ENCODE measurements at regions not wholly inside any gene's neighbourhood (a gene's known extent, or its start where the extent isn't known, plus 50 kb on each side); places are given as distances from the start of the nearest gene placed in this dataset.

GRCh38 chr9:2299843-2300205 lies 284.7 kb downstream of the SMARCA2 start:
- in situ Hi-C loops (cut with MboI; ENCODE audit: low sequenced_read_pairs), result no loop called here

More at GRCh38 chr9:2299843-2300205, 284.7 kb downstream of the SMARCA2 start:
- H3K9ac ChIP-seq (ENCODE audit: low read depth, low read length), result no peak overlapping the region
- DNase-seq (no peak), ATAC-seq (ENCODE audit: low read depth) (no peak)
- no peak overlapping the region for H2BK120ac ChIP-seq (ENCODE audit: low read depth, low read length)
- no peaks in the 10 kb centered on the region for H3K9me1 ChIP-seq (ENCODE audit: insufficient read depth, low read length)
- H3K14ac ChIP-seq (replicated peaks; ENCODE audit: low read depth, low read length), result no peak overlapping the region
- no peak overlapping the region for H4K91ac ChIP-seq (ENCODE audit: insufficient read depth, low read depth, low read length)
- TF ChIP-seq MAZ (IDR thresholded peaks at IDR 0.05; ENCODE audit: borderline replicate concordance, low read depth, low read length) (no peak), CEBPB (IDR thresholded peaks at IDR 0.05; ENCODE audit: low read depth, low read length) (no peak), RCOR1 (IDR thresholded peaks at IDR 0.05; ENCODE audit: insufficient replicate concordance, low read length) (no peak), RFX5 (IDR thresholded peaks at IDR 0.05; ENCODE audit: low read depth, low read length) (no peak), MXI1 (IDR thresholded peaks at IDR 0.05; ENCODE audit: borderline replicate concordance, low read depth, low read length) (no peak), POLR2A (IDR thresholded peaks at IDR 0.05; ENCODE audit: low read depth, low read length) (no peak), NFE2L2 (IDR thresholded peaks at IDR 0.05; ENCODE audit: low read depth, low read length) (no peak), CHD1 (IDR thresholded peaks at IDR 0.05; ENCODE audit: low read depth, low read length) (no peak), MAFK (IDR thresholded peaks at IDR 0.05; ENCODE audit: low read depth, low read length) (no peak), SMC3 (IDR thresholded peaks at IDR 0.05; ENCODE audit: low read depth, low read length) (no peak), USF2 (IDR thresholded peaks at IDR 0.05; ENCODE audit: low read depth, low read length) (no peak), BHLHE40 (IDR thresholded peaks at IDR 0.05; ENCODE audit: low read depth, low read length) (no peak), FOS (IDR thresholded peaks at IDR 0.05; ENCODE audit: low read depth, low read length) (no peak), RAD21 (IDR thresholded peaks at IDR 0.05; ENCODE audit: low read length) (no peak), ELK1 (IDR thresholded peaks at IDR 0.05; ENCODE audit: borderline replicate concordance, low read depth, low read length) (no peak)
- H3K4me3 ChIP-seq (ENCODE audit: insufficient read depth, low read depth, low read length), result no peak overlapping the region
- no peaks in the 10 kb centered on the region for H3K27me3 ChIP-seq (ENCODE audit: control insufficient read depth, insufficient read depth, low read length)
- no peaks in the 10 kb centered on the region; the same call in 1 of the 2 replicates for H3K9me3 ChIP-seq (ENCODE audit: control insufficient read depth, insufficient read depth, low read length)
- ChIA-PET POLR2A (ENCODE audit: unreplicated experiment) (no interaction called here), CTCF (no interaction called here)
- no peaks in the 10 kb centered on the region for H3K79me1 ChIP-seq (ENCODE audit: low read depth in 1 of 2, low read length in 2 of 2)
- BruUV-seq (replicated peaks), result no TSS peak
- no peak overlapping the region for H4K5ac ChIP-seq (ENCODE audit: low read depth, low read length)
- no peak overlapping the region for H2AFZ ChIP-seq (replicated peaks; ENCODE audit: low read length, poor library complexity)
- no peak overlapping the region for H4K8ac ChIP-seq (ENCODE audit: low read depth in 2 of 2, low read length in 2 of 2)
- H2BK5ac ChIP-seq (ENCODE audit: low read depth, low read length, poor library complexity, severe bottlenecking), result no peak overlapping the region
- H3K36me3 ChIP-seq (ENCODE audit: control insufficient read depth, insufficient read depth, low read length), result no peaks in the 10 kb centered on the region
- no peak overlapping the region for H2BK20ac ChIP-seq (ENCODE audit: low read depth, low read length)
- no peak overlapping the region for H2AK9ac ChIP-seq (replicated peaks; ENCODE audit: low read depth, low read length, poor library complexity)
- no peak overlapping the region for H3K18ac ChIP-seq (ENCODE audit: low read depth, low read length)
- no peak overlapping the region for H3K4me2 ChIP-seq (ENCODE audit: low read depth, low read length)
- no peaks in the 10 kb centered on the region for H4K20me1 ChIP-seq (ENCODE audit: insufficient read depth, low read length)
- H3K23ac ChIP-seq (ENCODE audit: low read depth, low read length), result no peak overlapping the region
- dilution Hi-C loops (cut with HindIII; ENCODE audit: low sequenced_read_pairs, unreplicated experiment), result no loop called here
- no peaks in the 10 kb centered on the region; the same call in 1 of the 2 replicates for H3K4me1 ChIP-seq (ENCODE audit: control insufficient read depth, insufficient read depth, low read length)
- H2AK5ac ChIP-seq (ENCODE audit: low read depth, low read length), result no peak overlapping the region
- no peak overlapping the region for H2BK15ac ChIP-seq (ENCODE audit: low read depth, low read length)
- H3K27ac ChIP-seq (ENCODE audit: insufficient read depth, low read length), result no peak overlapping the region
- H3K4ac ChIP-seq (ENCODE audit: low read depth, low read length), result no peak overlapping the region
- no peak overlapping the region for H3K56ac ChIP-seq (ENCODE audit: extremely low read depth, insufficient read depth, low read length)
- no CpG with 5 or more reads among the region's 4 CpGs for WGBS, 2 experiments (ENCODE audit: extremely low coverage in 2 of 2, insufficient read length in 1 of 2)
- intact Hi-C loops (cut with micrococcal nuclease), result no loop called here

All from IMR-90 (cell line).